HG03064 (cell line): ENCODE measurements at regions not wholly inside any gene's neighbourhood (a gene's known extent, or its start where the extent isn't known, plus 50 kb on each side); places are given as distances from the start of the nearest gene placed in this dataset.

ENCODE experiments used
- ATAC-seq: cut with Tn5 transposase; IDR thresholded peaks from one replicate; pipeline ENCODE4 v1.9.1; 2021; ENCODE audit warnings: low read depth; ENCODE audit not compliant: unreplicated experiment

GRCh38 chr21:19731251-19731650 is 1267.0 kb upstream of the NCAM2 start:
- ATAC-seq, result no peak

GRCh38 chr21:19759836-19760235 is 1238.4 kb upstream of the NCAM2 start:
- no peak for ATAC-seq

GRCh38 chr21:19767546-19767945 is 1230.7 kb upstream of the NCAM2 start:
- no peak for ATAC-seq

GRCh38 chr21:19771881-19772280 is 1226.3 kb upstream of the NCAM2 start:
- ATAC-seq, result no peak

GRCh38 chr21:19776076-19776475 is 1222.1 kb upstream of the NCAM2 start:
- no peak for ATAC-seq

- ATAC-seq, result no peak
Observed at GRCh38 chr21:19781881-19782652, 1216.1 kb upstream of the NCAM2 start.

- no peak for ATAC-seq
Observed at GRCh38 chr21:19785941-19786340, 1212.3 kb upstream of the NCAM2 start.

GRCh38 chr21:19792004-19792403 is 1206.2 kb upstream of the NCAM2 start:
- no peak for ATAC-seq

- no peak for ATAC-seq
Observed at GRCh38 chr21:19807201-19807600, 1191.0 kb upstream of the NCAM2 start.

GRCh38 chr21:19810779-19811178 is 1187.4 kb upstream of the NCAM2 start:
- no peak for ATAC-seq

GRCh38 chr21:19830446-19830845 is 1167.8 kb upstream of the NCAM2 start:
- ATAC-seq, result no peak

GRCh38 chr21:19832551-19832950 is 1165.7 kb upstream of the NCAM2 start:
- no peak for ATAC-seq

- no peak for ATAC-seq
Observed at GRCh38 chr21:19833082-19833481, 1165.1 kb upstream of the NCAM2 start.

GRCh38 chr21:19842601-19843000 is 1155.6 kb upstream of the NCAM2 start:
- ATAC-seq, result no peak

GRCh38 chr21:19844334-19844733 is 1153.9 kb upstream of the NCAM2 start:
- ATAC-seq, result no peak

GRCh38 chr21:19850157-19850556 is 1148.1 kb upstream of the NCAM2 start:
- no peak for ATAC-seq

GRCh38 chr21:19853061-19853460 is 1145.1 kb upstream of the NCAM2 start:
- no peak for ATAC-seq

GRCh38 chr21:19853709-19854575 is 1144.3 kb upstream of the NCAM2 start:
- ATAC-seq, result no peak

GRCh38 chr21:19855522-19855921 is 1142.7 kb upstream of the NCAM2 start:
- no peak for ATAC-seq

- ATAC-seq, result no peak
Observed at GRCh38 chr21:19864476-19864875, 1133.7 kb upstream of the NCAM2 start.

- ATAC-seq, result no peak
Observed at GRCh38 chr21:19870682-19871081, 1127.5 kb upstream of the NCAM2 start.

GRCh38 chr21:19874521-19874920 is 1123.7 kb upstream of the NCAM2 start:
- no peak for ATAC-seq
